ENCODE measurements at regions not wholly inside any gene's neighbourhood (a gene's known extent, or its start where the extent isn't known, plus 50 kb on each side); places are given as distances from the start of the nearest gene placed in this dataset.

- H4K20me1 ChIP-seq (ENCODE audit: control insufficient read depth, insufficient read depth, insufficient read length): no peaks in the 10 kb centered on the region
- no CpG with 5 or more reads among the region's 1 CpG for WGBS (ENCODE audit: extremely low coverage, insufficient read length, low lambda C conversion rate)
- no peak overlapping the region for H2BK5ac ChIP-seq (ENCODE audit: insufficient read length, low read length)
- no peak overlapping the region for H3K23ac ChIP-seq (ENCODE audit: insufficient read length, low read depth, low read length)
- H4K5ac ChIP-seq (ENCODE audit: insufficient read length, low read depth, low read length): no peak overlapping the region
- no peak overlapping the region for H2BK120ac ChIP-seq (ENCODE audit: low read depth, low read length, poor library complexity, severe bottlenecking)
- no peak overlapping the region for H3K14ac ChIP-seq (ENCODE audit: insufficient read depth, low read length)
- H3K4ac ChIP-seq (ENCODE audit: low read depth, low read length): no peak overlapping the region
- TF ChIP-seq CTCF (conservative IDR thresholded peaks at IDR 0.05): no peak
- H3K79me1 ChIP-seq (ENCODE audit: insufficient read depth, low read depth, low read length, poor library complexity, severe bottlenecking): no peaks in the 10 kb centered on the region
- H3T11ph ChIP-seq (ENCODE audit: low read length): no peak overlapping the region
- no peaks in the 10 kb centered on the region for H3K23me2 ChIP-seq (ENCODE audit: insufficient read length, low read depth, low read length, poor library complexity, severe bottlenecking)
- no peak overlapping the region for H2AK5ac ChIP-seq (ENCODE audit: insufficient read length, low read length)
- no peaks in the 10 kb centered on the region for H3K4me1 ChIP-seq (ENCODE audit: insufficient read depth, low read length)
- no peak overlapping the region for H3K9ac ChIP-seq (ENCODE audit: extremely low read depth, insufficient read length, low read length)
- H3K56ac ChIP-seq (ENCODE audit: insufficient read length, low read depth, low read length): no peak overlapping the region
- H4K8ac ChIP-seq (replicated peaks; ENCODE audit: insufficient read length, low read depth, low read length): no peak overlapping the region
- H4K91ac ChIP-seq (ENCODE audit: insufficient read length, low read depth, low read length): no peak overlapping the region
- Mint-ChIP-seq H3K4me1 (no peaks in the 10 kb centered on the region), H3K36me3 (ENCODE audit: insufficient read depth in 1 of 3, low read depth in 3 of 3) (no peaks in the 10 kb centered on the region), H3K27me3 (ENCODE audit: low read depth) (no peaks in the 10 kb centered on the region), H3K9me3 (no peaks in the 10 kb centered on the region), H3K27ac (no peak overlapping the region), H3K4me3 (no peak overlapping the region)
- no peak for DNase-seq
- H3K18ac ChIP-seq (ENCODE audit: insufficient read length, low read depth, low read length): no peak overlapping the region
- H2AFZ ChIP-seq (ENCODE audit: low read length): no peak overlapping the region
- no peak overlapping the region for H3K27ac ChIP-seq (ENCODE audit: insufficient read length, low read depth, low read length)
- no peaks in the 10 kb centered on the region for H3K27me3 ChIP-seq (ENCODE audit: insufficient read depth, low read length)
- no peaks in the 10 kb centered on the region for H3K9me3 ChIP-seq (ENCODE audit: control insufficient read depth, low read depth, low read length)
- H3K4me2 ChIP-seq (ENCODE audit: insufficient read depth, insufficient read length, low read length): no peak overlapping the region
- H3K79me2 ChIP-seq (ENCODE audit: insufficient read depth, low read length): no peaks in the 10 kb centered on the region
- H2BK12ac ChIP-seq (ENCODE audit: insufficient read length, low read depth, low read length): no peak overlapping the region
- H2BK15ac ChIP-seq (ENCODE audit: low read depth, low read length): no peak overlapping the region
- no peak overlapping the region for H2BK20ac ChIP-seq (ENCODE audit: low read depth, low read length, poor library complexity, severe bottlenecking)
Observed at GRCh38 chr12:87303396-87304012, 725.7 kb downstream of the C12orf50 start.
